Activated T-cell treated with anti-CD3 and anti-CD28 coated beads for 4 hours (primary cell): ENCODE measurements at regions not wholly inside any gene's neighbourhood (a gene's known extent, or its start where the extent isn't known, plus 50 kb on each side); places are given as distances from the start of the nearest gene placed in this dataset.

Experiments used
- DNase-seq: peaks from one replicate; pipeline ENCODE4 v3.0.0-alpha.2; 2020

GRCh38 chr1:29746076-29746665 lies 509.8 kb downstream of the PTPRU start:
- DNase-seq = no peak

- DNase-seq = no peak
Measured at GRCh38 chr1:29744684-29745490, 508.6 kb downstream of the PTPRU start.

GRCh38 chr1:29743931-29744330 lies 507.6 kb downstream of the PTPRU start:
- DNase-seq = no peak

- DNase-seq = no peak
Measured at GRCh38 chr1:29743264-29743663, 506.9 kb downstream of the PTPRU start.

GRCh38 chr1:29739176-29739575 lies 502.9 kb downstream of the PTPRU start:
- DNase-seq = no peak

- DNase-seq = no peak
Measured at GRCh38 chr1:29736582-29737188, 500.4 kb downstream of the PTPRU start.

GRCh38 chr1:29732453-29732852 lies 496.1 kb downstream of the PTPRU start:
- DNase-seq = no peak

- DNase-seq = no peak
Measured at GRCh38 chr1:29730623-29731022, 494.3 kb downstream of the PTPRU start.

GRCh38 chr1:29729281-29729680 lies 493.0 kb downstream of the PTPRU start:
- no peak for DNase-seq

GRCh38 chr1:29728703-29729102 lies 492.4 kb downstream of the PTPRU start:
- DNase-seq = no peak

GRCh38 chr1:29725262-29725661 lies 488.9 kb downstream of the PTPRU start:
- DNase-seq = no peak

- DNase-seq = no peak
Measured at GRCh38 chr1:29722598-29722997, 486.3 kb downstream of the PTPRU start.

GRCh38 chr1:29719253-29719652 lies 482.9 kb downstream of the PTPRU start:
- no peak for DNase-seq

- DNase-seq = no peak
Measured at GRCh38 chr1:29718791-29719190, 482.5 kb downstream of the PTPRU start.

GRCh38 chr1:29716306-29716705 lies 480.0 kb downstream of the PTPRU start:
- DNase-seq = no peak

- DNase-seq = no peak
Measured at GRCh38 chr1:29713857-29714256, 477.5 kb downstream of the PTPRU start.

GRCh38 chr1:29712801-29713200 lies 476.5 kb downstream of the PTPRU start:
- DNase-seq = no peak

GRCh38 chr1:29712284-29712651 lies 475.9 kb downstream of the PTPRU start:
- no peak for DNase-seq

- DNase-seq = no peak
Measured at GRCh38 chr1:29711582-29712283, 475.4 kb downstream of the PTPRU start.

- DNase-seq = no peak
Measured at GRCh38 chr1:29709704-29710280, 473.5 kb downstream of the PTPRU start.

- no peak for DNase-seq
Measured at GRCh38 chr1:29708796-29709703, 472.7 kb downstream of the PTPRU start.

GRCh38 chr1:29708381-29708780 lies 472.1 kb downstream of the PTPRU start:
- DNase-seq = no peak
